ENCODE measurements at regions not wholly inside any gene's neighbourhood (a gene's known extent, or its start where the extent isn't known, plus 50 kb on each side); places are given as distances from the start of the nearest gene placed in this dataset.
"Not testable (repeated sequence)": the region's sequence is repeated elsewhere in the genome, so short reads cannot be mapped to it uniquely, and the experiment has no call there.

DNA sequence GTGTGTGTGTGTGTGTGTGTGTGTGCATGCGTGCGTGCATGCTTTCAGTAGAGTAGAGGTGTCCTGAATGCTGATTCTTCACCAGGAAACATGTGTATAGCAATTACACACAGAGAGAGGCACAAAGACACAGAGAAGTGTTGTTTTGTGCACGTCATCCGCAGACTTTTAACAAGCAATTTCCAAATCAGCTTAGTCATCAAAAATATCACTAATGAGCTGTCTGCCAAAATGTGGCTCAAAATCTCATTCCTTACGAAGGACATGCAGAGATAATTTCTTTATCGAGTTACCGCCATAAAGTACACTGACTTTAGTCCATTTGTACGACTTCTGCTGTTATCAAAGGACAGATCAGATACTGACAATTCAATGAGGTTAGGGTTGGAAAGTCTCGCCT, 274.9 kb upstream of the RARB start:
- DNase-seq (ENCODE audit: low spot score) = no peak

- DNase-seq (ENCODE audit: low spot score) = no peak
These were observed 274.5 kb upstream of the RARB start for GRCh38 chr3:25153561-25153960.

DNA sequence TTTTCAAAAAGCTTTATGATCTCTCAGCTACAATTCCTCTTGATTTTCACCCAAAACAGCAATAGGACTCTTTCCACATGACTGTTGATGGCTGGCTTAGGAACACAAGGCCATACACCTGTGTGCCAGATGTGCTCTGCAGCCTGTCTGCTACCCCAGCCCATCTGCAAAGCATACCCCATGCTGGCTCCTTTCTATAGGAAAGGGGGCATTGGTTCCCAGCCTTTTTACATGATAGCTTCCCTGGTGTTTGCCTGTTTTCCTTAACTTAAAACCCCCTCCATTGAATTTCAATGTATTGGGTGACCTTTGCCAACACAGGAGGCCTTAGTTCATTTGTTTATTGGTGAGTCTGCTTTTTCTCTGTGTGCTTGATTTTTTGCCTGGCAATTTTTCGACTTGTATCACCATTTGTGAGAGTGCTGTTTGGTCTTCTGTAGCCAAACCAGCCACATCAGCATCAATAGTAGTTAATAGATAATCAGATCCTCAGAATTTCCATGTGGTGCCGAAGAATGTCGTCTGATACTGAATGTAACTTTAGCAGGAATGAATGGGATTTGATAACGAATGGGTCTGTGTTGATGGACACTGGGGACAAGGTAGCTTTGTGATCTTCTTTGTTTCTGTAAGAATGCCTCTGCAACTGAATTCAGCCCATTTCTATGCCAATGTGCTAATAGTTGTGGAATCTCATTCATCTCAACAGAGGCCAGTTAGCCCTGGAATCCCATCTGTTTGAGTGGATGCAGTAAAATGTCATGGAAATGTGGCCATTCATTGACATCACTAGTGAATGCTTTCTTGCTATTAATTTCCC, 272.2 kb upstream of the RARB start:
- peak; percentile 8 for DNase-seq (ENCODE audit: low spot score)

DNA sequence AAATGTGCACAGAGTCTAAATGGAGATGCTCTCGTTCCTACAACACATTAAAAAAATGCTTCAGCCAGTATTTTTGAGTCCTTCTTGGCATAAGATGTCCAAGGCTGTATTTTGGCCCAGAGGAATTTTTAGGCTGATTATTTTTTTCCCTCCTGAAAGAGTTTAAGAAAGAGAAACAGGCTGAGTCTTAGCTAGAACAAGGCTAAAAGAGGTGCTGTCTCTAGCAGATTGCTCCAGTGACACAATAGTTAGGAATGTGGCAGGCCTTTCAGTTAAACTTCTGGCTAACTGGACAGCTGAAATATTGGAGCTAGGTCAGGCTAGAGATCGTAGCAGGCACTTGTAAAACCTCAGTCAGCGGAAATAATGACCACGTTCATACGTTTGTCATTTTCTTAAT, 271.4 kb upstream of the RARB start:
- DNase-seq (ENCODE audit: low spot score) = no peak

DNA sequence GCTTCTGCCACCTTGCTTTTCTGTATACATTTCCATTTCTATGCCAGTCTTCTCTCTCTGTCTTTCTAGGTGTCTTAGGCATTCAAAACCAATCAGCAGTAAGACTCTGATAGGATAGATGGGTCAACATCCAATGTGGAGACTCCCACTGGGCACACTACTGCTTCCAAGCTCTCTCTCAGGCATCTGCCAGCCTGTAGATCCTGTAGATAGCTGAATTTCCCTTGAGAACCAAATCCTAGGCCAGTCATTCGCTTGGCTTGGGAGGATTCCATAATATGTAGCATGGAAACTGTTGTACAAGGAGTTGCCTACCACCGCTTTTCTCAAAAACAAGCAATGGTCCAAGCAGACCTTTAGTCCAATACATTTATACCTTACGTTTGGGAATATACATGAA, 262.8 kb upstream of the RARB start:
- DNase-seq (ENCODE audit: low spot score) = no peak

DNA sequence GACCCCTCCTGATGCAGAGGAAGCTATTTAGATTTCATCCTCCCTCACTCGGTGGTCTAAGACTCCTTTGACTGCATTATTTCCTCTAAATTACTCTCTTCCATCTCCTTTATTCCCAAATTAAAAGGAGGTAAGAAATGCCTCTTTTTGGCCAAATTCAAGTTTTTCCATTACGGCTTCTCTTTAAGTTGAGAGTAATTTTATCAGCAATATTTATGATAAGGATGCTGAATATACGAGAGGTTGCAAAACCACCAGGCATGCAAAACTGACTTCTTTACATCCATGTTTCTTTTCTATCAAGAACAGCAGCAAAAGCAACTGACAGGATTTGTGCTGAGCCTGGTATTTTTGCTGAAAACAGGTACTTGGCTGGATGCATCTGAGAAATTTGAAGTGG, 262.0 kb upstream of the RARB start:
- DNase-seq (ENCODE audit: low spot score) = no peak

GRCh38 chr3:25169151-25169550, 258.9 kb upstream of the RARB start:
- DNase-seq (ENCODE audit: low spot score) = no peak

DNA sequence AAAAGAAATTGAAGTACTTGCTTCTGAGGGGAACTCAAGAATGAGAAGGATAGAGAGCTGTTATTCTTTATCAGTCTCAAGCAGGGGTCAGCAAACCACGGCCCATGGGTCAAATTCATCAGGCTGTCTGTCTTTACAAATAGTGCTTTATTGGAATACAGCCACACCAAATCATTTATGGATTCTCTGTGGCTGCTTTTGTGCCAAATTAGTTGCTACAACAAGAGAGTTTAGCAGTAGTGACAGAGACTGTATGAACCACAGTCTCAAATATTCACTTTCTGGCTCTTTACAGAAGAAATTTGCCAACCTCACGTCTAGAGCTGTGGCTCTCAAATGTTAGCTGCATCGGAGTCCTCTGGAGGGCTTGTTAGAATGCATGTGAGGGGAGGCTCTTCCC, 258.0 kb upstream of the RARB start:
- no peak for DNase-seq (ENCODE audit: low spot score)

GRCh38 chr3:25171118-25171807, 256.8 kb upstream of the RARB start:
- DNase-seq (ENCODE audit: low spot score) = no peak

DNA sequence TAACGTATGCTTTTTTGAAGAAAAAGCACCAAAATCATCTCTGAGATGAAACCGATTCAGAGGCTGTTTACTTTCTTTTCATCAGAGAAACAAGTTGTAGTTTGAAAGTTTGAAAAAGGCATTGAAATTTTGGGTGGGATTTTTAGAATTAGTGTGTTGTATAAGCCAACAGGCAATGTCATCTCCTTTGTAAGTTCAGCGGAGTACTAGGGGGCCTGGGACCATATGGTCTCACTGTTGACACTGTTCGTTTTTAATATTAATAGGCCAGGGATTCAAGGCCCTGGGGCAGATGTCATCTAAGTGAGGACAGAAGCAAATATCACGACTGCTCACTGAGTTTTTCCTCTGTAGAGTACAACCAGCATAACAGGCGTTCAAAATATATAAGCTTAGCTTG, 256.2 kb upstream of the RARB start:
- DNase-seq (ENCODE audit: low spot score) = no peak

DNA sequence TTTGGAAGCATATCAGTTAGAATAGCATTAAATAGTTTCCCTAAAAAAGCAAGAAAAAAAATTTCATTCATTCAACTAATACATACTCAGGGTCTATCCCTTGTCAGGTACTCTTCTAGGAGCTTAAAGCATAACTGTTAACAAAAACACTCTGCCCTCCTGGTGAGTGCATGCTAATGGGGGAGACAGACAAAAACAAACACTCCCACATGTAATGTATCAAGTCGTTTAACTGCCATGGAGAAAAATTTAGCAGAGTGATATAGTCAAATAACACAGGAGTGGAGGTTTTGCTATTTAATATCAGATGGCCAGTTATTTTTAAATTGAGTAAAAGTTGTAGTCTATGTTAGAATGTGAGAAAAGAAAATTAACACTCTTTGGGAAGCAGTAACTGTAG, 254.5 kb upstream of the RARB start:
- DNase-seq (ENCODE audit: low spot score) = no peak

DNA sequence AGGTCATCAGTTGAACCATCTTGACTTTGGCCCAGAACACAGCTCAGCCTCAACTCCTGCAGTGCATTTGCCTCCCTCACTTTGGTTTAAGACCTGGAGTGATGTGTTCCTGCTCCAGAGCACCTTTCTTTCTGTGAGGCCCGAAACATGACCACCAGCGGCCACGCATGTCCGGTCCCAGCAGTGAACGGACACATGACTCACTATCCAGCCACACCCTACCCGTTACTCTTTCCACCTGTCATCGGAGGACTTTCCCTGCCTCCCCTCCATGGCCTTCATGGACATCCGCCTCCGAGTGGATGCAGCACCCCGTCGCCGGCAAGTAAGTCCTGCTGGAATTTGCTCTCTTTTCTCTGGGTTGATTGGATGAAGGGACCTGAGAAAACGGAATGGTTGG, 253.8 kb upstream of the RARB start:
- DNase-seq (ENCODE audit: low spot score) = no peak

- no peak for DNase-seq (ENCODE audit: low spot score)
These were observed 251.0 kb upstream of the RARB start for GRCh38 chr3:25177041-25177440.

- no peak for DNase-seq (ENCODE audit: low spot score)
These were observed 249.4 kb upstream of the RARB start for GRCh38 chr3:25178672-25179071.

- no peak for DNase-seq (ENCODE audit: low spot score)
These were observed 247.0 kb upstream of the RARB start for GRCh38 chr3:25181096-25181495.

DNA sequence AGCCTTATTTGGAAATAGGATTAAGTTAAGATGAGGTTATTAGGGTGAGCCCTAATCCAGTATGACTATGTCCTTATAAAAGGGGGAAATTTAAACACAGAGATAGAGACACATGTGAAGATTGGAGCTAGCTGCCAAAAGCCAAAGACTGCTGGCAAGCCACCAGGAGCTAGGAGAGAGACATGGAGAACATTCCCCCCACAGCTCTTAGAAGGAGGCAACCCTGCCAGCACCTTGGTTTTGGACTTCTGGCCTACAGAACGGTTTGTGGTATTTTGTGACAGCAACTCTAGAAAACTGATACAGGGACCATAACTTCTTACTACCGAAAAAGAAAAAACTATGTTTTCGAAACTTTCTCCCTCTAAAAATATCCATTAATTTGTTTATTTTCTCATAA, 245.3 kb upstream of the RARB start:
- no peak for DNase-seq (ENCODE audit: low spot score)

DNA sequence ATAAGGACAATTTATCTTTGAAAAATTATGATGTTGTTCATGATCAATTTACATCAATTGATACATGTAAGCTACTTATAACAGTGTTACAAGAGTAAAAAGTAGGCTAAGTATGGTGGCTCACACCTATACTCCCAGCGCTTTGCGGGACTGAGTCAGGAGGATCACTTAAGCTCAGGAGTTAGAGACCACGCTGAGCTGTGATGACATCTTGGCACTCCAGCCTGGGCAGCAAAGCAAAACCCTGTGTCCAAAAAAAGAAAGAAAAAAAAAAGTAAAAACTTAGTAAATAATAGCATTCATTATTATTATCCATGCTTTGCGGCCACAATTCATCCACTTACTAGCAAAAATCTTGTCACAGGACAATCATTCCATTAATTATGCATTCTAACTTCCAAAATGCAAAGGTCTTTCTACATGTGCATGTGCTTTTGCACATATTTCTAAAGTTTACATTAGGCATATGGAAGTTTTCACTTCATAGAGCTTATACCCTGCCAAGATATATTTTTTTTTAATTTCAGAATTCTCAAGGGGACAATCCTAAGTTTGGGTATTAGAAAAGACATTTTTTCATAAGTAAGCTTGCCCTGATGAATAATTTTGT, 243.3 kb upstream of the RARB start:
- DNase-seq (ENCODE audit: low spot score) = no peak

GRCh38 chr3:25191673-25192072, 236.4 kb upstream of the RARB start:
- DNase-seq (ENCODE audit: low spot score) = no peak

DNA sequence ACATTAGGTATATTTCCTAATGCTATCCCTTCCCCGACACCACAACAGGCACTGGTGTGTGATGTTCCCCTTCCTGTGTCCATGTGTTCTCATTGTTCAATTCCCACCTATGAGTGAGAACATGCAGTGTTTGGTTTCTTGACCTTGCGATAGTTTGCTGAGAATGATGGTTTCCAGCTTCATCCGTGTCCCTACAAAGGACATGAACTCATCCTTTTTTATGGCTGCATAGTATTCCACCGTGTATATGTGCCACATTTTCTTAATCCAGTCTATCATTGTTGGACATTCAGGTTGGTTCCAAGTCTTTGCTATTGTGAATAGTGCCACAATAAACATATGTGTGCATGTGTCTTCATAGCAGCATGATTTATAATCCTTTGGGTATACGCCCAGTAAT, 228.5 kb upstream of the RARB start:
- DNase-seq (ENCODE audit: low spot score) = not testable (repeated sequence)

DNA sequence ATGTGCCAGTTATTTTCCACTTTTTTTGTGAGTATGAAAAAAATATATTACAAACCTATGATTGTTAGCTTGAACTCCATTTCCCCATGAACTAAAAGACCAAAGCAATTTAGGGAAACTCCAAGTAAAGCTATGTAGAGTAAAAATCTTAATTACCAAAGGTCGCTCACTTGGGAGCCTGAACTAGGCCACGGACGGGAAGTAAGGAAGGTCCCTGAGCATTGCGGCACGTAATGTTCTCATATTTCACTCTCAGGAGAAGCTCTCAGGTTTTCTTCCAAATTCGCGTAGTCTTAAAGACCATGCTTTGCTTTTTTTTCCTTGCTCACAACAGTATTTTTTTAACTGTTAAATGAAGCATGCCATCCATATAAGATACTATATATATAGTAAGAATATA, 215.3 kb upstream of the RARB start:
- DNase-seq (ENCODE audit: low spot score) = no peak

- DNase-seq (ENCODE audit: low spot score) = no peak
These were observed 214.0 kb upstream of the RARB start for GRCh38 chr3:25214034-25214433.

DNA sequence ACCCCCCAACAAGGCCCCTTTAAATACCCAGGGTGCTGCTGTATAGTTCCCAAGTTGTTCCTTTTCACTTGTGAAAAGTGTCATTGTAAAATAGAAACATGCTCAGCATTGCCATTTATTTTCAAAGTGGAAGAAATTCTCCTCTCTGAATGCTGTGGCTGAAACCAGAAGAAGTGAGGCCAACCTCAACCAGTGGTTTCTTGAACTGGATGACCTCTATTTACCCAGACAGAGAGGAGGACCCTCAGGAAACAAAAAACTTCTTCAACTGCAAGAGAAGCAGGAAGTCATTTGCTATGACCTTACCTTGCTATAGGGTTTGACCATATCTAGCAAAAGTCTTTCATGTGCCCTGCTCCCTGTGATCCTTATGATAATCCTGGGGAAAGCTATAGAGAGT, 209.7 kb upstream of the RARB start:
- no peak for DNase-seq (ENCODE audit: low spot score)

- DNase-seq (ENCODE audit: low spot score) = no peak
These were observed 201.3 kb upstream of the RARB start for GRCh38 chr3:25226747-25227146.

Data from Ammon's horn (tissue), 1 donor.